PC-9 (cell line): ENCODE measurements at regions not wholly inside any gene's neighbourhood (a gene's known extent, or its start where the extent isn't known, plus 50 kb on each side); places are given as distances from the start of the nearest gene placed in this dataset.

ENCODE experiments used
- EZH2 ChIP-seq: fragments of 200-600 bp; sonication (generic); IDR thresholded peaks from 2 replicates; pipeline ENCODE4 v1.8.0; 2017; ENCODE audit warnings: antibody characterized with exemption, low read depth
- TF ChIP-seq, protein P1 (sequence below): fragments of 200-600 bp; sonication (generic); conservative IDR thresholded peaks from 2 replicates; pipeline ENCODE4 v1.6.1; 2017; ENCODE audit warnings: mixed run types, antibody characterized with exemption, mild to moderate bottlenecking, moderate library complexity

DNA sequence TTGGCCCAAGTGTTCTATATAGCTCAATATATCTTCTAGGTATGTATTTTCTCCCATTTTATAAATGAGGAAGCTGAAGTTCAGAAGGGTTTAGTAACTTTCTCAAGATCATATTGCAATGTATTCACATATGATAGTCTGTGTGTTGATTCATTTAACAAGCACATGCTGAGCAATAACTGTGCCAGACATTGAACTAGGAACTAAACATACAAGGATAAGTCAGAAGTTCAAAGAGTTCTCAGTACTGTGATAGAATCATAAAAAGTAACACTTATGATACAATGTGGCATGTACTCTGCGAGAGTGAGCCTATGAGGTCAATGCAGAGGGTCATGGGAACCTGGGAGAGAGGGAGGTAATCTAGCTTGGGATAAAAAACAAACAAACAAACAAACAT, 1082.2 kb upstream of the TENM4 start:
- TF ChIP-seq, protein P1, sequence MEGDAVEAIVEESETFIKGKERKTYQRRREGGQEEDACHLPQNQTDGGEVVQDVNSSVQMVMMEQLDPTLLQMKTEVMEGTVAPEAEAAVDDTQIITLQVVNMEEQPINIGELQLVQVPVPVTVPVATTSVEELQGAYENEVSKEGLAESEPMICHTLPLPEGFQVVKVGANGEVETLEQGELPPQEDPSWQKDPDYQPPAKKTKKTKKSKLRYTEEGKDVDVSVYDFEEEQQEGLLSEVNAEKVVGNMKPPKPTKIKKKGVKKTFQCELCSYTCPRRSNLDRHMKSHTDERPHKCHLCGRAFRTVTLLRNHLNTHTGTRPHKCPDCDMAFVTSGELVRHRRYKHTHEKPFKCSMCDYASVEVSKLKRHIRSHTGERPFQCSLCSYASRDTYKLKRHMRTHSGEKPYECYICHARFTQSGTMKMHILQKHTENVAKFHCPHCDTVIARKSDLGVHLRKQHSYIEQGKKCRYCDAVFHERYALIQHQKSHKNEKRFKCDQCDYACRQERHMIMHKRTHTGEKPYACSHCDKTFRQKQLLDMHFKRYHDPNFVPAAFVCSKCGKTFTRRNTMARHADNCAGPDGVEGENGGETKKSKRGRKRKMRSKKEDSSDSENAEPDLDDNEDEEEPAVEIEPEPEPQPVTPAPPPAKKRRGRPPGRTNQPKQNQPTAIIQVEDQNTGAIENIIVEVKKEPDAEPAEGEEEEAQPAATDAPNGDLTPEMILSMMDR, result no peak
- TF ChIP-seq EZH2, result no peak
